GM10266 (cell line): ENCODE measurements at regions not wholly inside any gene's neighbourhood (a gene's known extent, or its start where the extent isn't known, plus 50 kb on each side); places are given as distances from the start of the nearest gene placed in this dataset.

Source experiments
- DNase-seq: peaks from one replicate; pipeline ENCODE4 v3.0.0; 2012; ENCODE audit errors: extremely low spot score
- CTCF ChIP-seq: IDR thresholded peaks from 2 replicates; pipeline ENCODE4 v1.5.1; 2012; ENCODE audit warnings: mild to moderate bottlenecking, low read depth; ENCODE audit not compliant: control insufficient read depth, insufficient read depth; ENCODE audit errors: missing control alignments

GRCh38 chr1:102098536-102098935, 101.8 kb upstream of the OLFM3 start:
- DNase-seq, result no peak
- TF ChIP-seq CTCF, result no peak

GRCh38 chr1:102098081-102098480, 101.4 kb upstream of the OLFM3 start:
- no peak for DNase-seq
- TF ChIP-seq CTCF, result no peak

- no peak for TF ChIP-seq CTCF
- no peak for DNase-seq
These were observed 100.7 kb upstream of the OLFM3 start for GRCh38 chr1:102097451-102097850.

- no peak for TF ChIP-seq CTCF
- no peak for DNase-seq
These were observed 99.4 kb upstream of the OLFM3 start for GRCh38 chr1:102096162-102096561.

- DNase-seq, result no peak
- no peak for TF ChIP-seq CTCF
These were observed 93.1 kb upstream of the OLFM3 start for GRCh38 chr1:102089791-102090190.

- no peak for DNase-seq
- no peak for TF ChIP-seq CTCF
These were observed 89.2 kb upstream of the OLFM3 start for GRCh38 chr1:102085896-102086295.

GRCh38 chr1:102084771-102085535, 88.2 kb upstream of the OLFM3 start:
- TF ChIP-seq CTCF, result no peak
- DNase-seq, result no peak
